Lower leg skin (tissue), 3 donors: ENCODE measurements at regions not wholly inside any gene's neighbourhood (a gene's known extent, or its start where the extent isn't known, plus 50 kb on each side); places are given as distances from the start of the nearest gene placed in this dataset.

Source experiments
- CTCF ChIP-seq, 3 donors: fragments of 450-650 bp; IDR thresholded peaks; one replicate each; pipeline ENCODE4 v1.5.1; 2016; ENCODE audit warnings: antibody characterized with exemption in 3 of 3, mild to moderate bottlenecking in 3 of 3, moderate library complexity in 2 of 3
- POLR2A ChIP-seq, 2 donors: fragments of 450-650 bp; IDR thresholded peaks; one replicate each; pipeline ENCODE4 v1.6.1; 2016 to 2017; ENCODE audit warnings: antibody characterized with exemption in 2 of 2, mild to moderate bottlenecking in 1 of 2, moderate library complexity in 1 of 2

- no peak for TF ChIP-seq POLR2A (IDR thresholded peaks at IDR 0.05)
- TF ChIP-seq CTCF (IDR thresholded peaks at IDR 0.05) = no peak
Measured at GRCh38 chrX:120731386-120731785, 101.5 kb upstream of the C1GALT1C1 start.
